ENCODE measurements at regions not wholly inside any gene's neighbourhood (a gene's known extent, or its start where the extent isn't known, plus 50 kb on each side); places are given as distances from the start of the nearest gene placed in this dataset.

DNA sequence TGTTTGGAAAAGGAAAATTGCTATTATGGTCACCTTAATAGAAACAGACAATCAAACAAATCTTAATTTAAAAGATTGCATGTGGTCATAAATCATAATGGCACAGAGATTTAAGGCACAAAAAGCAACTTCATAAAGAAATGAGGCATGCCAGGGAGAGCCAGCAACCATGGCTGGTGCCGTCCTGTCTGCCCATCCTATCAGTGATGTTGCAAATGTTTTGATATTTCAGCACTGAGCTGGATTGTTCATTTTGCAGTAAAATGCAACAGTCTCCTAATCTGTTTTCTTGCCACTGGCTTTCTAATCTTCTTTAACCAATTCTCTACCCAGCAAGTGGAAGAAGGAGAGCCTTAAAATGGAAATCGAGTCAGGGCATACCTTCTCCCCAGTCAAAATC, 249.8 kb downstream of the SAMD5 start:
- DNase-seq (ENCODE audit: low read depth) = no peak

- DNase-seq (ENCODE audit: low read depth) = no peak
These were observed 250.6 kb downstream of the SAMD5 start for GRCh38 chr6:147759093-147759492.

DNA sequence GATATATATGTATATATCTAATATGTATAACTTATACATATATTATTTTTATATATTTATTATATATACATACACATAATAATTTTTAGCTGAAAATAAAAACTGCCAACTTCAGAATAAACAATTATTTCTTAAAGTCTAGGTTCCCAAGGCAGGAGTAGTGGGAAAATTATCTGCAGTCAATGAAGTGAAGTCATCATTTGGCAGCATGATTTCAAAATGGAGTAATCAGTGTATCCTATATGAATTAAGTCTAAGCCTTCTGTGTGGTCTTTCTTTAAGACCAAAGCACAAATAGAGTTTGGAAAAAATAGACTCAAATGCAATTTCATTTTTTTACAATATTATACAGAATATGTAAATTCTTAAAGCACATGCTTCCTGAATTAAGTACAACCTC, 251.0 kb downstream of the SAMD5 start:
- no peak for DNase-seq (ENCODE audit: low read depth)

GRCh38 chr6:147765541-147765940, 257.1 kb downstream of the SAMD5 start:
- DNase-seq (ENCODE audit: low read depth) = no peak

GRCh38 chr6:147768969-147769368, 260.5 kb downstream of the SAMD5 start:
- DNase-seq (ENCODE audit: low read depth) = no peak

DNA sequence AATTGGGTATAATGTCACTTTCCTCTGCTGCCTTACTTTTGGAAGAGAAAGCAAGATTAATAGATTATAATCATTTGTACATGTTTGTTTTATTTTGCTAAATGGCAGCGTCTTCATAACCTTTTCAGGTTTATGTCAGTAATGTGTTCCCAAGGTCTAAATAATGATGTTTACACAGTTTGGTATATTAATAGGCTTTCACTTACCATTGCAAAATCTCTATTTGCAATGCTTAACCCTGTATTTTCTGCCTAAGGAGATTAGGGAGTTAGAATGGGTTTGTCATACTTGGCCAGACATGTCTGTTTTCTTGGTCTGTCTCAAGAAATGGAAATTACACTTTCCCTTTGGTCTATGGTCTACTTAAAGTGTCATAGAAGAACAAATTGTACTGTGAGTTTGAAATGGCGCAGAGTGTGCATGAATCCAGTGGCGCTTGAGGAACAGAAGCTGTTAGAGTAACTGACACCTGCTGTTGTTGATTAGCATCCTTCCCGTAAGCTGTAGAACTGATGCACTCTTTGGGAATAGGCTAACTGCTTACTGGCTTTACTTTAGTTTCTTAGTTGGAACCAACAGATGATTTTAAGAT, 261.1 kb downstream of the SAMD5 start:
- DNase-seq (ENCODE audit: low read depth) = no peak

DNA sequence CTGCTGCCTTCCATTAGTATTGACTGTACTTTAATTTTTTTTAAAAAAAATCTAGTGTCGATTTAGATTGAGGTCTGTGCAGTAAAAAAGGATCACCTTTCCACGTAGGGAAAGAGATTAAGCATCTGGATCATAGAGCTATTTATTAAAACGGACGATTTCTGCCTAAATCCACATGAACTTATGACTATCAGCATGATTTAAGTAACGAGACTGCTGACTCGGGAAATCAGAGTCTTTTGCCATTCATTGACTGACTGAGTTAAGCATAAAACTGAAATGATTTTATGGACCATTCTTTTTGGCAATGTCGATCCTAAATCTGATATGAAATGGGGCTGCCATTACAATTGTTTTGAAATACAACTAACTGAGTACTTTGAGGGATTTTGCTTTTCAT, 261.7 kb downstream of the SAMD5 start:
- DNase-seq (ENCODE audit: low read depth) = no peak

DNA sequence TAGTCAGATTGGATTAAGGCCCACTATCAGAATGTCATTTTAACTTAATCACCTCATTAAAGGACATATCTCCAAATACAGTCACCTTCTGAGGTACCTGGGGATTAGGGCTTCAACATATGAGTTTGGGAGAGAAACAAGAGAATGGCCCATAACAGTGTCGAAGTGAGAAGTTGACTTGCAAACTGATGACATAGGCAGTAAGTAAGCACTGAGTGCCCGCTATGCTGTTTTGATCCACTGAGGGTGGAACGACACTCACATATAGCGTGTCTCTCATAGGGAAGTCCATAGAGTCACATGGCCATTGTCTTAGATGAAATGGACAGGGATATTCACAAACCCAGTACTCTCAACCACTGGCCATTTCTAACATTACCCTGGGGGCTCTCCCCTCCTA, 264.2 kb downstream of the SAMD5 start:
- DNase-seq (ENCODE audit: low read depth) = no peak

- no peak for DNase-seq (ENCODE audit: low read depth)
These were observed 266.4 kb downstream of the SAMD5 start for GRCh38 chr6:147774856-147775255.

GRCh38 chr6:147776631-147777213, 268.2 kb downstream of the SAMD5 start:
- no peak for DNase-seq (ENCODE audit: low read depth)

GRCh38 chr6:147779624-147780023, 271.1 kb downstream of the SAMD5 start:
- no peak for DNase-seq (ENCODE audit: low read depth)

GRCh38 chr6:147782302-147782701, 273.8 kb downstream of the SAMD5 start:
- DNase-seq (ENCODE audit: low read depth) = no peak

DNA sequence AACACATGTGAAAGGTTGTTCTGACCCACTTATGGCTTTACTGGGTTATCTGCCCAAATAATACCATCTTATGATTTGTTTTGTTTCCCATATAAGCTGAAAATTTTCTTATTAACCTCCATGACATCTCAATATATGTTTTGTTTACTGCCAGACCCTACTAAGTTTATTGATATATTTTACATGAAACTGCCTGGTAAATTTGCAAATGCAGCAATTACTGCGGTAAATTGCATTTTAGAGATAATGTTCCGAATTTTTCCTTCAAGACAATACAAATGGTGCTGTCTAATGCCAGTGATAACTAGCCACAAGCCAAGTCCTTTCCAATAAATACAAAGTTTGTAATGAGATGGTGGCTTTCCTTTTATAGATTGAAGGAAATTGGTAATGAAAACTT, 275.9 kb downstream of the SAMD5 start:
- no peak for DNase-seq (ENCODE audit: low read depth)

DNA sequence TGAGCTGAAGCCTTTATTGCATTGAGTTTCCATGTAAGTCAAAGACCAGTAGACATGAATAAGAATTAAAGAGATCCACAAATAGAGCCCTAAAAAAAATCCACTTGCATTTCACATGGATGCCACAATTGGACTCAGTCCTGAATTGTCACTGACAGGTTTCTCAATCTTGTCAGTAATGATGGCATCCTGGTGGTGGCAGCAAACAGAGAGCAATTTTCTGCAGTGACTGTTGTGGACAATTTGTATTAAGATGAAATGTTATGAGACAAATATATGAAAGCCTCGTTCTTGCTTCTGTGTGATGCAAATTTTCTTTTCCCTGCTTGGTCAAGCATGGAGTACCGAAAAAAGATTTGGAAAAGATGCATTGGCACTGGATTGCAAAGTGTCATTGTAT, 278.9 kb downstream of the SAMD5 start:
- DNase-seq (ENCODE audit: low read depth) = no peak

DNA sequence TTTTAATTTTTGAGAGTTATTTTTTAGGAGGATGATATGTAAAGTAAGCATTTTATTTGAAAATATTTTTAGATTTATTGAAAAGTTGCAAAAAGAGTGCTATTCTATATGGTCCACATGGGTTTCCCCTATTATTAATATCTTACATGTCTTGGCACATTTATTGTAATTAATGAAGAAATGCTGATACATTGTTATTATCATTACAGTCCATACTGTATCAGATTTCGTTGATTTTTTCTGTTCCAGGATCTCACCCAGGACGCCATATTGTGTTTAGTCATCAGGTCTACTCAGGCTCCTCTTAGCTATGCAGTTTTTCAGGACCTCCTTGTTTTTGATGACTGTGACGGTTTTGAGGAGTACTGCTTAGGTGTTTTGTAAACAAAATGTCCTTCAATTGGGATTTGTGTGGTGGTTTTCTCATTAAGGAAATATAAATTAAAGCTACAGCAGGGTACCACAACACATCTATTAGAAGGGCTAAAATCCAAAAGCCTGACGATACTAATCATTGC, 281.0 kb downstream of the SAMD5 start:
- DNase-seq (ENCODE audit: low read depth) = no peak

DNA sequence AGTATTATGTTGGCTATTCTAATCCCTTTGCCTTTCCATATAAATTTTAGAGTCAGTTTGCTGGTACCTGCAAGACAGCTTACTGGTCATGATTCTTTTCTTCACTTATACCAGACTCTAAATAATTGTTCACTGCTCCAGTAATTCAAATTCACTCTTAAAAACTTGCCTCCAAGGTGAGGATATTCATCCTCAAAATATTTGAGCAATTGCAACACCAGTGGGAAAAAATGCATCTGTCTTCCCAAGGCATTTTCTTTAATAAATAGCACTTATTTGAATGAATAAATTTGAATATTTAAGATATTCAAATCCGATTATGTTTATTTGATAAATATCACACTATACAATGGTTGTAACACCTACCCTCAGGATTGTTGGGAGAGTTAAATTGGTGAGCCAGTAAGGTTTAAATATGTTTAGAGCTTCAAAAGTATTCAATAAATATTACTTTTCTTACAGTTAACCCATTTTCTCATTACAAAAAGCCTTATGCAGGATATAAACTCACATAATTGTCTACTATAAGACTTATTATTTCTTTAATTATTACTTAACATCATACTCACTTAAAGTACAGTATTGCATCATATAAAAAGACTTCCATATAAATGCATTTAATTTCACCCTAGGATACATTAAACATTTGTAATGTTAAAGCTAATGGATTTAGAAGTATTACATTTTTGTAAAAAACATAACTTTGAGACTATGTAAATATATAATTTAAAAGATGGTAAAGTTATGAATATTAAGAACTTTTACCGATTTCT, 285.6 kb downstream of the SAMD5 start:
- DNase-seq (ENCODE audit: low read depth) = no peak

DNA sequence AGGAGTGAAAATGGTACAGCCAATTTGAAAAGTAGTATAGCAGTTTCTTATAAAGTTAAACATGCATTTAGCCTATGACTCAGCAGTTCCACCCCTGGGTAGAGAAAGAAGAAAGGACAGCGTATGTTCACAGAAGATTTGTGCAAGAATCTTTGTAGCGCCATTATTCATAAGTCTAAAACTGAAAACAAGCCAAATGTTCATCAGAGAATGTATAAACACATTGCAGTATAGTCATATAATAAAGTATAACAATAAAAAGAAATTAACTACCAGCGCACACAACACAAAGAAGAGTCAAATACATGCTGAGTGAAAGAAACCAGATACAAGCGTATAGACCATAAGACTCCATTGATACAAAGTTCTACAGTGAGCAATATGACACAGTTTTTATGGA, 294.0 kb downstream of the SAMD5 start:
- DNase-seq (ENCODE audit: low read depth) = no peak

GRCh38 chr6:147805155-147805554, 296.7 kb downstream of the SAMD5 start:
- DNase-seq (ENCODE audit: low read depth) = no peak

GRCh38 chr6:147806697-147807096, 298.2 kb downstream of the SAMD5 start:
- DNase-seq (ENCODE audit: low read depth) = no peak

- DNase-seq (ENCODE audit: low read depth) = no peak
These were observed 300.1 kb downstream of the SAMD5 start for GRCh38 chr6:147808640-147809039.

DNA sequence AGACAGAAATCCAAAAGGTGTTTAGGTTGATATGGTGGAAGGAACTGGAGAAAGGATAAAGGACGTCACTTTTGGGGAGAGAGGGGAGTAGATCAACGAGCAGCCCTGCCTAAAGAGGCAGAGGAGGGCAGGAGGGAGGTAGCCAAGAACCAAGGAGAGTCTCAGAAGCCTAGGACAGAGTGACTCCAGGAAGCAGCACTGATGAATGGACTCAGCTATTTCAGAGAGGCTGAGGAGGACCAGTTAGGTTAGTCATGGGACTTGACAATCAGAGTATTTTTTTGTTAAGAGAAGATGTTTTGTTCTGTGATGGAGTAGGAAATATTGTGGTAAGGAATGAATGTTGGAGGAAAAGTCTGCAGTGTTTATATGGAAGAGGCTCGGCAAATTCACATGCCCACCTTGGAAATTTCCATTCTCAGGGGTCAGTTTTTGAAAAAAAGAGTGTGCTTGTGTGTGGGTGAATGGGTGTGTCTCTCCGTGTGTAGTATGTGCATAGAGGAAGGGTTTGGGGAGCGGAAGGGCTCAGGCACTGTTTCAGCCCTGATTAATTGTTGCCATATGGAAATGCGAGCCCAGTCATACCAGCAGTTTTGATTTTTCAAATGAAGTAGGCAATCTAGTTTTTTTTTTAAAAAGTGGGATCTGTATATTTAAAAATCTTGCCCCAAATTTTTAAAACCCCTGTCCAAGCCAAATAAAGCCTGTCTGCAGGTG, 303.6 kb downstream of the SAMD5 start:
- no peak for DNase-seq (ENCODE audit: low read depth)

DNA sequence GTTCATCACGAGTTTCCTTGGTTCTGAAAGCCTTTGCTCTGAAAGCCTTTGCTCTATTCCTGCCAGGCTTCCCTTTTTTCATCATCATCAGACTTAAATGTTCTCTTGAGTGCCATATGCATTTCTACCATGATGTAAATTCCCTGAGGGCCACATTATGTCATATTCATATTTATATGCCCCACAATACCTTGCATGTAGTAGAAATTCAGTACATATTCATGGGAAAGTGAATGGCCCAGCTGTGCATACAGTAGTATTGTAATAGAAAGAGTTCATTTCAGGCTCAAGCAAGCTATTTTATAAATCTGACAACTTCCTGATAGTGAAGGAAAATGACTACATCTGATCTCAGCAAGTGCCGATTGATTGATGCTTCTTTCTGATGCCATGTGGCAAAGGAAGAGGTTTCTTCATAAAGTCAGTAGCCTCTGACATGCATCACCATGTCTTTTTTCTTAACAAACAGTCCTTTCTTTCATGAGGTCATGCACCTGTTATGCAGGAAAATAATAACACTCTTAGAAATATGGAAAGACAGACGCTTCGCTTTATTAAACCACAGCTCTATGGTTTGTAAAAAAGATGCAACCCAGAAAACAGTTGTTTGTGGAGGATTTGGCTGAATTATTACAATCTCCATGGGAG, 308.7 kb downstream of the SAMD5 start:
- no peak for DNase-seq (ENCODE audit: low read depth)

All from T-helper 22 cell (primary cell).